Ovary (tissue), 3 donors: ENCODE measurements at regions not wholly inside any gene's neighbourhood (a gene's known extent, or its start where the extent isn't known, plus 50 kb on each side); places are given as distances from the start of the nearest gene placed in this dataset.

Experiments used
- EP300 ChIP-seq: sonication (generic); formaldehyde crosslinking; IDR thresholded peaks from one replicate; pipeline ENCODE4 v1.6.1; 2017; ENCODE audit warnings: antibody characterized with exemption
- POLR2A ChIP-seq: fragments of 450-650 bp; IDR thresholded peaks from one replicate; pipeline ENCODE4 v1.6.1; 2017; ENCODE audit warnings: antibody characterized with exemption, mild to moderate bottlenecking, moderate library complexity
- TF ChIP-seq, protein P1 (sequence below), 3 donors: fragments of 450-650 bp in 2 of 3; fragments of 200-600 bp in 1 of 3; IDR thresholded peaks; one replicate each; pipeline versions ENCODE4 v1.5.1 to v1.8.0; 2016 to 2022; ENCODE audit warnings: antibody characterized with exemption in 3 of 3, mild to moderate bottlenecking in 1 of 3
- donor health status: DM: no; HTN: no; CAD: no.

DNA sequence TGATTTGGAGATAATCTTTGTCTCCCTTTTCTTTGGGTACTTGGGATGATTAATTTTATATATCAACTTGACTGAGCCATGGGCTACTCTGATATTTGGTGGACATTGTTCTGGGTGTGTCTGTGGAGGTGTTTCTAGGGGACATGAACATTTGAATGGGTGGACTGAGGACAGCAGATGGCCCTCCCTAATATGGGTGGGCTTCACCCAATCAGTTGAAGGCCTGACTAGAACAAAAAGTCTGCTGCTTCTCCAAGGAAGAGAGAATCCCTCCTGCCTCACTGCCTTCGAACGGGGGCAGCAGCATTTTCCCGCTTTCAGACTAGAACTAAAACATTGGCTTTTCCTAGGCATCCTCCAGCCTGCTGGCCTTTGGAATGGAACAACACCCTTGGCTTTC lies 73.9 kb upstream of the EMX2 start:
- TF ChIP-seq, protein P1, sequence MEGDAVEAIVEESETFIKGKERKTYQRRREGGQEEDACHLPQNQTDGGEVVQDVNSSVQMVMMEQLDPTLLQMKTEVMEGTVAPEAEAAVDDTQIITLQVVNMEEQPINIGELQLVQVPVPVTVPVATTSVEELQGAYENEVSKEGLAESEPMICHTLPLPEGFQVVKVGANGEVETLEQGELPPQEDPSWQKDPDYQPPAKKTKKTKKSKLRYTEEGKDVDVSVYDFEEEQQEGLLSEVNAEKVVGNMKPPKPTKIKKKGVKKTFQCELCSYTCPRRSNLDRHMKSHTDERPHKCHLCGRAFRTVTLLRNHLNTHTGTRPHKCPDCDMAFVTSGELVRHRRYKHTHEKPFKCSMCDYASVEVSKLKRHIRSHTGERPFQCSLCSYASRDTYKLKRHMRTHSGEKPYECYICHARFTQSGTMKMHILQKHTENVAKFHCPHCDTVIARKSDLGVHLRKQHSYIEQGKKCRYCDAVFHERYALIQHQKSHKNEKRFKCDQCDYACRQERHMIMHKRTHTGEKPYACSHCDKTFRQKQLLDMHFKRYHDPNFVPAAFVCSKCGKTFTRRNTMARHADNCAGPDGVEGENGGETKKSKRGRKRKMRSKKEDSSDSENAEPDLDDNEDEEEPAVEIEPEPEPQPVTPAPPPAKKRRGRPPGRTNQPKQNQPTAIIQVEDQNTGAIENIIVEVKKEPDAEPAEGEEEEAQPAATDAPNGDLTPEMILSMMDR (IDR thresholded peaks at IDR 0.05), result no peak
- TF ChIP-seq POLR2A, result no peak
- no peak for TF ChIP-seq EP300
